Adrenal gland (tissue), 9 donors: ENCODE measurements at regions not wholly inside any gene's neighbourhood (a gene's known extent, or its start where the extent isn't known, plus 50 kb on each side); places are given as distances from the start of the nearest gene placed in this dataset.

ENCODE experiments used
- DNase-seq, 7 donors: peaks; one replicate each; pipeline ENCODE4 v3.0.0-alpha.2; 2019 to 2020
- H3K27ac ChIP-seq, 5 donors: fragments of 200-600 bp; sonication (generic) in 4 of 5; 1 replicate in 3 of 5; 2 replicates in 2 of 5; pipeline versions ENCODE4 v1.5.1 to v1.8.0; 2016 to 2020; ENCODE audit warnings: mild to moderate bottlenecking in 1 of 5
- H3K27me3 ChIP-seq: fragments of 200-600 bp; 2 replicates; pipeline ENCODE4 v1.8.0; 2021
- H3K36me3 ChIP-seq, 2 donors: fragments of 200-600 bp; replicated peaks in 1 of 2; 1 replicate in 1 of 2; 2 replicates in 1 of 2; pipeline versions ENCODE4 v1.5.1 to v1.8.0; 2018 to 2022
- H3K4me1 ChIP-seq, 2 donors: fragments of 200-600 bp; replicated peaks in 1 of 2; 1 replicate in 1 of 2; 2 replicates in 1 of 2; pipeline versions ENCODE4 v1.5.1 to v1.8.0; 2018 to 2021
- H3K4me3 ChIP-seq, 4 donors: fragments of 200-600 bp; sonication (generic) in 3 of 4; one replicate each; pipeline ENCODE4 v1.5.1; 2016 to 2018
- H3K9me3 ChIP-seq, 3 donors: fragments of 200-600 bp; sonication (generic) in 1 of 3; replicated peaks in 1 of 3; 1 replicate in 2 of 3; 2 replicates in 1 of 3; pipeline versions ENCODE4 v1.5.1 to v1.8.0; 2016 to 2021
- CTCF ChIP-seq, 6 experiments: fragments of 450-650 bp in 4 of 6; fragments of 200-600 bp in 2 of 6; sonication (generic) in 1 of 6; IDR thresholded peaks; 1 replicate in 5 of 6; 2 replicates in 1 of 6; pipeline versions ENCODE4 v1.5.1 to v1.8.0; 2016 to 2021; ENCODE audit warnings: antibody characterized with exemption in 6 of 6, mild to moderate bottlenecking in 2 of 6, moderate library complexity in 1 of 6
- POLR2A ChIP-seq, 2 donors: fragments of 450-650 bp; IDR thresholded peaks; one replicate each; pipeline ENCODE4 v1.6.1; 2017; ENCODE audit warnings: antibody characterized with exemption in 2 of 2, mild to moderate bottlenecking in 2 of 2, moderate library complexity in 1 of 2
- WGBS, 4 donors: extraction: QIAGEN DNeasy Blood & Tissue Kit in 2 of 4; methylation state at CpG; one replicate each; pipeline versions ENCODE4 v1.1.5 to v1.1.7; 2013 to 2017; 5-methylcytosine and 5-hydroxymethylcytosine counted together
- intact Hi-C, 2 donors: fragments of 100-400 bp; cut with DNase I; formaldehyde crosslinking; loops; one replicate each; pipeline versions ENCODE4 v1.14.1 to v1.15.0; 2022 to 2023
- donor health status: healthy with polysubstance abuse.
- donor health status: Bipolar disorder and iron deficiency.
- donor health status: DM: yes; HTN: yes; CAD: no.
- donor health status: DM: no; HTN: no; CAD: no.
- donor health status: DM: no; HTN: no; CAD: no.

DNA sequence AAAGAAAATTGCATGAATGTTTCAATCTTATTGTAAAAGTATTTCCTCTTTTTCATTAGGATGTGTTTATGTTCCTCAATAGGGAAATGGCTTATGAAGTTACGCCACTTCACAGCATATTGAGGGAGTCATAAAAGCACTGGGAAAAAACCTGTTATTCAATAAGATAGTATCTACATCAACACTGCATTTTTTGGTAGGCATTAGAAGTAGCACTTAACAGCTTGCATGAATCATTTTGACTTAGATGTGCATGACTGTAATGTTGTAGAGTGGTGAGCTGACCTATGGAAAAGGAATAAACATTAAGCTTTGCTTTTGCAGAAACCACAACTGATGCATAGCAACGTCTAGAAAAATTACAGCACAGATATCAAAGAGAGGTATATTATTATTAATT lies 111.2 kb upstream of the GRXCR1 start:
- intact Hi-C loops, result no loop called here
- Histone ChIP-seq H3K36me3 (no peaks in the 10 kb centered on the region), H3K4me1 (no peaks in the 10 kb centered on the region), H3K4me3 (no peak overlapping the region), H3K27me3 (no peaks in the 10 kb centered on the region), H3K27ac (no peak overlapping the region), H3K9me3 (no peaks in the 10 kb centered on the region)
- 55 to 59% (median 59%) methylated on average over 2 of the region's 2 CpGs for WGBS, 4 donors
- TF ChIP-seq POLR2A (IDR thresholded peaks at IDR 0.05) (no peak), CTCF (IDR thresholded peaks at IDR 0.05) (no peak)
- DNase-seq, result no peak

- Histone ChIP-seq H3K4me1 (no peaks in the 10 kb centered on the region), H3K27me3 (no peaks in the 10 kb centered on the region), H3K36me3 (no peaks in the 10 kb centered on the region), H3K4me3 (no peak overlapping the region), H3K27ac (no peak overlapping the region), H3K9me3 (no peaks in the 10 kb centered on the region)
- no peak for DNase-seq
- TF ChIP-seq POLR2A (IDR thresholded peaks at IDR 0.05) (no peak), CTCF (IDR thresholded peaks at IDR 0.05) (no peak)
- WGBS, 4 donors, result 50 to 54% (median 53%) methylated on average over 6 of the region's 6 CpGs
- intact Hi-C loops, result no loop called here
Measured at GRCh38 chr4:42778349-42778748, 114.2 kb upstream of the GRXCR1 start.

DNA sequence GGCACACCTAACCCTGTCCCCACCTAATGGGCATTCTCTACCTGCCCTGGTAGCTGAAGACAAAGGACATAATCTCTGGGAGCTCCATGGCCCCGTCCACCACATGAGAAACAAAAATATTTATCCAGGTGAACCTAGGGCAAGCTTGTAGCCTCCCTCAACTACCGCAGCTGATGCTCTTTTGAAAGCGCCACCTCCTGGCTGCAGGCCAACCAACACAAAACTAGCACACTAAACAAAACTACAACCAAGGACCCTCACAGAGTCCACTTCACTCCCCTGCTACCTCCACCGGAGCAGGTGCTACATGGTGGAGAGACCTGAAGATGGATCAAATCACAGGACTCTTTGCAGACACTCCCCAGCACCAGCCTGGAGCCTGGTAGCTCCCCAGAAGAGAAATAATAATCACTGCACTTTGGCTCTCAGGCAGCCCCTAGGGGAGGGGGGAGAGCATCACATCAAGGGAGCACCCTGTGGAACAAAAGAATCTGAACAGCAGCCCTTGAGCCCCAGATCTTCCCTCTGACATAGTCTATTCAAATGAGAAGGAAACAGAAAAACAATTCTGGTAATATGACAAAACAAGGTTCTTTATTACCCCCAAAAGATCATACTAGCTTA lies 111.3 kb upstream of the ATP8A1 start:
- no peaks in the 10 kb centered on the region for H3K36me3 ChIP-seq
- H3K4me3 ChIP-seq, result no peak overlapping the region
- intact Hi-C loops, result no loop called here
- no peaks in the 10 kb centered on the region for H3K9me3 ChIP-seq
- DNase-seq, result no peak
- no peak overlapping the region for H3K27ac ChIP-seq
- H3K4me1 ChIP-seq, result no peaks in the 10 kb centered on the region
- TF ChIP-seq CTCF (IDR thresholded peaks at IDR 0.05) (no peak), POLR2A (IDR thresholded peaks at IDR 0.05) (no peak)
- WGBS, 4 donors, result 63 to 80% (median 71%) methylated on average over 4 of the region's 4 CpGs
- no peaks in the 10 kb centered on the region for H3K27me3 ChIP-seq

DNA sequence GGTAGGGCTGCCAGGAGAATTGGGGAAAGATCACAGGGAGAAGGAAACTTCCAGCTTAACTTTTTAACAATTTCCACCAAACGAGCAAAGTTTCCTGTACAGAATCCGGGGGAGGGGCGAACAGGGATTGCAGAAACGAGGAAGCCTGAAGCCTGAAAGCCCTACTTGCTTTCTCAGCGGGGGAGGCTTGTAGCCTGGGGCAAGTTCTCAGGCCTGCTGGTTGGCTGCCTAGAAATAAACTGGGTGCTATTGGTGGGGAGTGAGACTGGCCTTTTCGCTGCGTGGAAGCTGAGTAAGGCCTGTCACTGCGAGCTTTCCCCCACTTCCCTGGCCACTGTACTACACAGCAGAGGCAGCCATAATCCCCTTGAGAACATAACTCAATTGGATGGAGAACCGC lies 110.8 kb upstream of the ATP8A1 start:
- Histone ChIP-seq H3K36me3 (no peaks in the 10 kb centered on the region), H3K4me3 (no peak overlapping the region), H3K27me3 (no peaks in the 10 kb centered on the region), H3K27ac (no peak overlapping the region), H3K4me1 (no peaks in the 10 kb centered on the region), H3K9me3 (no peaks in the 10 kb centered on the region)
- intact Hi-C loops, result no loop called here
- no peak for DNase-seq
- TF ChIP-seq POLR2A (IDR thresholded peaks at IDR 0.05) (no peak), CTCF (IDR thresholded peaks at IDR 0.05) (no peak)
- WGBS, 4 donors, result 73 to 85% (median 82%) methylated on average over 7 to 9 of the region's 9 CpGs
